Endodermal cell (in vitro differentiated cells): ENCODE measurements at regions not wholly inside any gene's neighbourhood (a gene's known extent, or its start where the extent isn't known, plus 50 kb on each side); places are given as distances from the start of the nearest gene placed in this dataset.

ENCODE experiments used
- DNase-seq: peaks from one replicate; pipeline ENCODE4 v3.0.0-alpha.2; 2017
- H3K27ac ChIP-seq: 2 replicates; pipeline ENCODE4 v1.5.1; 2013; ENCODE audit warnings: mild to moderate bottlenecking, low read depth, low read length, moderate library complexity
- H3K27me3 ChIP-seq: 2 replicates; pipeline ENCODE4 v1.6.1; 2013; ENCODE audit warnings: mild to moderate bottlenecking, low read length, moderate library complexity; ENCODE audit not compliant: insufficient read depth, control insufficient read depth, poor library complexity, severe bottlenecking
- H3K36me3 ChIP-seq: 2 replicates; pipeline ENCODE4 v1.7.0; 2013; ENCODE audit warnings: mild to moderate bottlenecking, low read length, moderate library complexity; ENCODE audit not compliant: control insufficient read depth, insufficient read depth
- H3K4me1 ChIP-seq: one replicate; pipeline ENCODE4 v1.7.0; 2013; ENCODE audit warnings: low read length; ENCODE audit not compliant: control insufficient read depth, insufficient read depth
- H3K4me3 ChIP-seq: 2 replicates; pipeline ENCODE4 v1.5.1; 2013; ENCODE audit warnings: mild to moderate bottlenecking, low read length, moderate library complexity
- H3K9ac ChIP-seq: 2 replicates; pipeline ENCODE4 v1.6.1; 2013; ENCODE audit warnings: mild to moderate bottlenecking, low read length, moderate library complexity; ENCODE audit not compliant: poor library complexity, severe bottlenecking; ENCODE audit errors: extremely low read depth
- H3K9me3 ChIP-seq: 2 replicates; pipeline ENCODE4 v1.6.1; 2013; ENCODE audit warnings: mild to moderate bottlenecking, low read length, moderate library complexity; ENCODE audit not compliant: control insufficient read depth
- H3K27ac Mint-ChIP-seq: 2 replicates; pipeline ENCODE4 v1.8.0; 2020; ENCODE audit warnings: mixed read lengths
- H3K27me3 Mint-ChIP-seq: 2 replicates; pipeline ENCODE4 v1.8.0; 2021; ENCODE audit warnings: mild to moderate bottlenecking, mixed read lengths; ENCODE audit not compliant: insufficient read depth
- H3K36me3 Mint-ChIP-seq: 2 replicates; pipeline ENCODE4 v1.8.0; 2020; ENCODE audit warnings: low read depth, mixed read lengths
- H3K4me1 Mint-ChIP-seq: 2 replicates; pipeline ENCODE4 v1.8.0; 2020; ENCODE audit warnings: mixed read lengths
- H3K4me3 Mint-ChIP-seq: 2 replicates; pipeline ENCODE4 v1.8.0; 2020; ENCODE audit warnings: mild to moderate bottlenecking, moderate library complexity, mixed read lengths
- H3K9me3 Mint-ChIP-seq: 2 replicates; pipeline ENCODE4 v1.8.0; 2020; ENCODE audit warnings: mild to moderate bottlenecking, mixed read lengths
- CTCF ChIP-seq: fragments of 200-600 bp; sonication (generic); conservative IDR thresholded peaks from 2 replicates; pipeline ENCODE4 v1.5.0; 2021; ENCODE audit warnings: antibody characterized with exemption, mild to moderate bottlenecking
- WGBS, 2 experiments: methylation state at CpG; one replicate each; pipeline versions ENCODE4 v1.1.5 to v1.1.7; 2013; ENCODE audit warnings: missing lambda C conversion rate in 2 of 2, mixed read lengths in 1 of 2; ENCODE audit not compliant: insufficient coverage in 1 of 2, insufficient read length in 1 of 2; 5-methylcytosine and 5-hydroxymethylcytosine counted together

GRCh38 chr10:43970717-43971116 is 322.0 kb upstream of the ZNF32 start:
- peaks cover 7% of the 10 kb centered on the region for H3K27me3 Mint-ChIP-seq
- no peaks in the 10 kb centered on the region for H3K36me3 Mint-ChIP-seq
- no peak for TF ChIP-seq CTCF

GRCh38 chr10:43970018-43970698 is 321.5 kb upstream of the ZNF32 start:
- Histone ChIP-seq H3K4me3 (no peak overlapping the region), H3K9me3 (no peaks in the 10 kb centered on the region), H3K27ac (no peak overlapping the region), H3K9ac (no peak overlapping the region), H3K36me3 (no peaks in the 10 kb centered on the region), H3K4me1 (peaks cover 4% of the 10 kb centered on the region), H3K27me3 (no peaks in the 10 kb centered on the region)
- Mint-ChIP-seq H3K9me3 (no peaks in the 10 kb centered on the region), H3K4me1 (peaks cover 5% of the 10 kb centered on the region), H3K27ac (no peak overlapping the region), H3K36me3 (no peaks in the 10 kb centered on the region), H3K4me3 (no peak overlapping the region), H3K27me3 (peaks cover 7% of the 10 kb centered on the region)
- 89 to 96% methylated on average over 5 to 6 of the region's 6 CpGs for WGBS, 2 experiments
- DNase-seq: peak; percentile 13
- TF ChIP-seq CTCF: no peak

More at GRCh38 chr10:43970717-43971116, 322.0 kb upstream of the ZNF32 start:
- no peak overlapping the region for H3K9ac ChIP-seq
- no peak overlapping the region for H3K4me3 Mint-ChIP-seq
- DNase-seq: peak; percentile 10
- H3K4me1 Mint-ChIP-seq: no peaks in the 10 kb centered on the region
- no peaks in the 10 kb centered on the region for H3K9me3 ChIP-seq
- 88% methylated on average over 2 of the region's 2 CpGs; no CpG with 5 or more reads in 1 of the 2 experiments for WGBS, 2 experiments
- H3K9me3 Mint-ChIP-seq: no peaks in the 10 kb centered on the region
- H3K36me3 ChIP-seq: no peaks in the 10 kb centered on the region
- H3K4me1 ChIP-seq: no peaks in the 10 kb centered on the region
- no peak overlapping the region for H3K27ac Mint-ChIP-seq
- H3K4me3 ChIP-seq: no peak overlapping the region
- no peaks in the 10 kb centered on the region for H3K27me3 ChIP-seq
- H3K27ac ChIP-seq: no peak overlapping the region

GRCh38 chr10:43969506-43969905 is 320.8 kb upstream of the ZNF32 start:
- WGBS, 2 experiments: 87 to 93% methylated on average over 3 to 9 of the region's 9 CpGs
- no peak overlapping the region for H3K27ac Mint-ChIP-seq

More at GRCh38 chr10:43969506-43969905, 320.8 kb upstream of the ZNF32 start:
- no peak overlapping the region for H3K4me3 Mint-ChIP-seq
- no peaks in the 10 kb centered on the region for H3K9me3 Mint-ChIP-seq
- no peak for TF ChIP-seq CTCF
- H3K36me3 Mint-ChIP-seq: no peaks in the 10 kb centered on the region
- Histone ChIP-seq H3K27me3 (no peaks in the 10 kb centered on the region), H3K4me3 (no peak overlapping the region), H3K36me3 (no peaks in the 10 kb centered on the region), H3K9me3 (no peaks in the 10 kb centered on the region), H3K27ac (no peak overlapping the region), H3K9ac (no peak overlapping the region), H3K4me1 (peaks cover 5% of the 10 kb centered on the region)
- H3K27me3 Mint-ChIP-seq: peaks cover 7% of the 10 kb centered on the region
- H3K4me1 Mint-ChIP-seq: peaks cover 9% of the 10 kb centered on the region
- DNase-seq: peak; percentile 20
